CD8-positive, alpha-beta memory T cell (primary cell): ENCODE measurements at regions not wholly inside any gene's neighbourhood (a gene's known extent, or its start where the extent isn't known, plus 50 kb on each side); places are given as distances from the start of the nearest gene placed in this dataset.
"Not testable (repeated sequence)": the region's sequence is repeated elsewhere in the genome, so short reads cannot be mapped to it uniquely, and the experiment has no call there.

Experiments
- CTCF ChIA-PET: fragments of 350-600 bp; sonication (Branson Sonifier 250); formaldehyde crosslinking; loops from one replicate; lab custom pipeline; 2021; ENCODE audit warnings: antibody characterized with exemption; lab: Charles Lee
- POLR2A ChIA-PET: fragments of 350-600 bp; sonication (Branson Sonifier 250); formaldehyde crosslinking; loops from one replicate; lab custom pipeline; 2021; ENCODE audit warnings: antibody characterized with exemption; lab: Charles Lee
- DNase-seq, 5 donors: peaks; one replicate each; pipeline versions ENCODE4 v3.0.0 to v3.0.0-alpha.2; 2020 to 2022; ENCODE audit warnings: mixed read lengths in 1 of 5
- H3K27ac ChIP-seq: one replicate; pipeline ENCODE4 v1.7.0; 2013; ENCODE audit warnings: low read depth, mild to moderate bottlenecking, low read length, moderate library complexity
- H3K27me3 ChIP-seq: 2 replicates; pipeline ENCODE4 v1.7.0; 2013; ENCODE audit warnings: low read length, mild to moderate bottlenecking; ENCODE audit not compliant: insufficient read depth, poor library complexity, severe bottlenecking
- H3K36me3 ChIP-seq: 2 replicates; pipeline ENCODE4 v1.7.0; 2013; ENCODE audit warnings: mild to moderate bottlenecking, low read length, moderate library complexity; ENCODE audit not compliant: insufficient read depth
- H3K4me1 ChIP-seq: 2 replicates; pipeline ENCODE4 v1.7.0; 2013; ENCODE audit warnings: mild to moderate bottlenecking, low read length, moderate library complexity; ENCODE audit not compliant: insufficient read depth
- H3K4me3 ChIP-seq: 2 replicates; pipeline ENCODE4 v1.7.0; 2013; ENCODE audit warnings: mild to moderate bottlenecking, low read length
- H3K9me3 ChIP-seq: 2 replicates; pipeline ENCODE4 v1.7.0; 2013; ENCODE audit warnings: mild to moderate bottlenecking, low read length
- H3K27ac Mint-ChIP-seq, 8 donors: one replicate each; pipeline ENCODE4 v1.8.0; 2020 to 2021; ENCODE audit warnings: mixed read lengths in 8 of 8, mild to moderate bottlenecking in 6 of 8, inconsistent platforms in 3 of 8, moderate library complexity in 3 of 8
- H3K27me3 Mint-ChIP-seq, 2 donors: one replicate each; pipeline ENCODE4 v1.8.0; 2020 to 2021; ENCODE audit warnings: mixed read lengths in 2 of 2, mild to moderate bottlenecking in 1 of 2, moderate library complexity in 1 of 2
- H3K36me3 Mint-ChIP-seq, 3 donors: one replicate each; pipeline ENCODE4 v1.8.0; 2020 to 2021; ENCODE audit warnings: mixed read lengths in 3 of 3, inconsistent platforms in 1 of 3, mild to moderate bottlenecking in 1 of 3
- H3K4me1 Mint-ChIP-seq, 3 donors: one replicate each; pipeline ENCODE4 v1.8.0; 2020 to 2021; ENCODE audit warnings: mixed read lengths in 3 of 3, inconsistent platforms in 1 of 3, mild to moderate bottlenecking in 1 of 3
- H3K4me3 Mint-ChIP-seq, 7 donors: one replicate each; pipeline ENCODE4 v1.8.0; 2020 to 2021; ENCODE audit warnings: mixed read lengths in 7 of 7, mild to moderate bottlenecking in 6 of 7, moderate library complexity in 4 of 7, inconsistent platforms in 2 of 7
- H3K9me3 Mint-ChIP-seq, 5 donors: one replicate each; pipeline ENCODE4 v1.8.0; 2020 to 2022; ENCODE audit warnings: mixed read lengths in 5 of 5, mild to moderate bottlenecking in 3 of 5, moderate library complexity in 2 of 5, inconsistent platforms in 1 of 5

DNA sequence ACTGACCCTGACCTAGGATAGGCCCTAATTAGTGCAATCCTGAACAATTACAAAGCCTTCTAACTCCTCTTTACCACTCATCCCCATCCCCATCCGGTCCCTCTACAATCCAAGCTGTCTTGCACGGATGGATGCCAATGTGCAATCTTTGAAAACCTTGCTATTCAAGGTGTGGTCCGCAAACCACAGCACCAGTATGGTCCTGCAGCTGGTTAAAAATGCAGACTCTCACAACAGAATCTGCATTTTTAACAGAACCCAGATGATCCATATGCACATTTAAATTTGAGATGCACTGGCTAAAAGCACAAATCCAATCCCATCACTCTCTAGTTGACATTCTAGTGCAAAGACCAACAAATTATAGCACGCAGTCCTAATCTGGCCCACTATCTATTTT lies 230.6 kb upstream of the KRR1 start:
- Mint-ChIP-seq H3K4me3 (no peak overlapping the region), H3K36me3 (no peaks in the 10 kb centered on the region), H3K9me3 (no peaks in the 10 kb centered on the region), H3K27ac (no peak overlapping the region), H3K27me3 (peaks cover 0 to 13% of the 10 kb centered on the region in 2 donors), H3K4me1 (peaks cover 0 to 7% (median 0%) of the 10 kb centered on the region in 3 donors)
- no peak for DNase-seq
- no peaks in the 10 kb centered on the region for H3K27me3 ChIP-seq
- ChIA-PET POLR2A (no interaction called here), CTCF (no interaction called here)
- no peak overlapping the region for H3K4me3 ChIP-seq
- H3K36me3 ChIP-seq: no peaks in the 10 kb centered on the region
- no peak overlapping the region for H3K27ac ChIP-seq
- no peaks in the 10 kb centered on the region for H3K4me1 ChIP-seq
- H3K9me3 ChIP-seq: no peaks in the 10 kb centered on the region

DNA sequence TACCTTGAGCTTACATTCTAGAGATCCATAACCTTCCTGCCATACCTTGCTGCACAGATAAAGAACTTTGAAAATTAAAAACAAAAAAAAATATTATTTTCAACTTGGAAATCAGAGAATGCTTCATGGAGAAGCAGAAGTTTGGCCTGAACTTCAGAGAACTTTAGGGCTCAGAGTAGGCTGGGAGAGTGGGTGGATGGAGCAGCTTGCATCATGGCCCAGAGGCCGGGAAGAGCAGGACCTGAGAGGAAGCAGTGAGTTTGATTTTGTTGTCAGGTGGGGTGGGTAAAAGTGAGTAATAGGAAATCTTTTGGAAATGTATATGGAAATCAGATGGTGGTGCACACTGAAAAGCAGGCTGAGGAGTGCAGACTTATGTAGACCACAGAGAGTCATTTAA lies 228.5 kb upstream of the KRR1 start:
- H3K4me1 Mint-ChIP-seq: peaks cover 0 to 7% (median 0%) of the 10 kb centered on the region in 3 donors
- H3K9me3 Mint-ChIP-seq: no peaks in the 10 kb centered on the region
- H3K36me3 ChIP-seq: no peaks in the 10 kb centered on the region
- peaks cover 0 to 13% of the 10 kb centered on the region in 2 donors for H3K27me3 Mint-ChIP-seq
- no peak overlapping the region for H3K27ac ChIP-seq
- POLR2A ChIA-PET: no interaction called here
- no peak for DNase-seq
- H3K4me3 Mint-ChIP-seq: no peak overlapping the region
- no peaks in the 10 kb centered on the region for H3K36me3 Mint-ChIP-seq
- H3K27ac Mint-ChIP-seq: no peak overlapping the region
- no peak overlapping the region for H3K4me3 ChIP-seq
- no peaks in the 10 kb centered on the region for H3K4me1 ChIP-seq
- no peaks in the 10 kb centered on the region for H3K27me3 ChIP-seq
- H3K9me3 ChIP-seq: no peaks in the 10 kb centered on the region
- CTCF ChIA-PET: no interaction called here

DNA sequence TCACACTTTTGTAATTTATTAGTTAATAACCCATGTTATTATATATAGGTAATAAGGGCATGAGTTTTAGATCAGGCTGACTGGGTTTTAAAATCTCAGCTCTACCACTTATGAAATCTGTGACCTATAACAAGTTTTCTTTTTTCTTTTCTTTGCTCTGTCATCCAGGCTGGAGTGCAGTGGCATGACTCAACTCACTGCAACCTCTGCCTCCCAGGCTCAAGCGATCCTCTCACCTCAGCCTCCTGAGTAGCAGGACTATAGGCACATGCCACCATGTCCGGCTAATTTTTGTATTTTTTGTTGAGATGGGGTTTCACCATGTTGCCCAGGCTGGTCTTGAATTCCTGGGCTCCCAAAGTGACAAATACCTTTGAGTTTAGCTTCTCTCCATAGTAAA lies 227.7 kb upstream of the KRR1 start:
- H3K9me3 ChIP-seq, H3K36me3 ChIP-seq, H3K4me3 ChIP-seq, H3K36me3 Mint-ChIP-seq, POLR2A ChIA-PET, H3K4me3 Mint-ChIP-seq, H3K9me3 Mint-ChIP-seq, H3K4me1 Mint-ChIP-seq, H3K27ac ChIP-seq, H3K27me3 ChIP-seq, H3K27me3 Mint-ChIP-seq, H3K4me1 ChIP-seq, CTCF ChIA-PET, H3K27ac Mint-ChIP-seq, DNase-seq: not testable (repeated sequence)

DNA sequence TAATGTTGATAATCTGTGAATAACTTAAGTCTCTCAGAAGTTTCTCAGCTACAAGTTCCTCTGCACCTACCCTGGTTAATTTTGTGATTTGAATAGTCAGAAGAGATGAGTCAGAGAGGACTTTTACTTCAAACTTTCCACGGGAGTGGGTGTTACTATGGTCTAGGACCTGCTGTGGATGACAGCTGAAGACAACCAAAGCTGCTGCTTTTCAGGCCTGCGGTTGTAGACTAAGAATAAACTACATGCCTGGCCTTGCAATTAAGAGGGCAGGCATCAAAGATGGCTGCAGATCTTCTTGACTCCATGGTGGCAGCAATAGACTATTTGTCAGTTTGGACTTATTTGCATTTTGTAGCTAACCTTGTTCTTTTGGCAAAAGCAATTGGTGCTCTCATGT lies 227.1 kb upstream of the KRR1 start:
- DNase-seq: no peak
- POLR2A ChIA-PET: no interaction called here
- H3K4me3 Mint-ChIP-seq: no peak overlapping the region

DNA sequence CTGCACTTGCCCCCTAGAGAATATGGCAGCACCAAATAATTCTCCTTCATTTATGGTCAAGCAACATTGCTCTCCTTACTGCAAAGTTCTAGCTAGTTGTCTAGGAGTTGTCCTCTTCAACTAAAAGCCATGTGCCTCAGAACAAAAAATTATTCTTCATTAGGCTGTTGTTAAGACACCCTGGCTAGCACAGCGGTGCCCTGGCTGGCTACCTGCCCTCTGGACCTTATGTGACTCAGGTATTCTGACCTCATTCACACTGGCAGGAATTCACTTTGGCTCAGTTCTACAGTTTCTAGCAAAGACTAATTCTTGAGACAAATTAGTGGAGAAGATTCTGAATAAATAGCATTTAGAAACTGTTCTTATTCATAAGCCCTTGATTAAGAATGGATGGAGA lies 224.4 kb upstream of the KRR1 start:
- Mint-ChIP-seq H3K9me3 (no peaks in the 10 kb centered on the region), H3K4me3 (no peak overlapping the region), H3K27ac (no peak overlapping the region), H3K36me3 (no peaks in the 10 kb centered on the region), H3K27me3 (peaks cover 0 to 2% of the 10 kb centered on the region in 2 donors), H3K4me1 (peaks cover 0 to 7% (median 0%) of the 10 kb centered on the region in 3 donors)
- POLR2A ChIA-PET: no interaction called here
- Histone ChIP-seq H3K27me3 (no peaks in the 10 kb centered on the region), H3K36me3 (no peaks in the 10 kb centered on the region), H3K27ac (no peak overlapping the region), H3K9me3 (no peaks in the 10 kb centered on the region), H3K4me1 (no peaks in the 10 kb centered on the region), H3K4me3 (no peak overlapping the region)
- CTCF ChIA-PET: interaction anchor here (1.0 kb wide), 1 partner anchor 11 kb away, joined by 3 read pairs; no protein-coding TSS in a partner anchor
- DNase-seq: no peak

More for the DNA sequence above, 227.1 kb upstream of the KRR1 start:
- peaks cover 0 to 7% (median 0%) of the 10 kb centered on the region in 3 donors for H3K4me1 Mint-ChIP-seq
- H3K4me3 ChIP-seq: no peak overlapping the region
- H3K9me3 Mint-ChIP-seq: no peaks in the 10 kb centered on the region
- peak overlapping the region in 1 of 8 donors; percentile 13 for H3K27ac Mint-ChIP-seq
- H3K27me3 Mint-ChIP-seq: peaks cover 0 to 7% of the 10 kb centered on the region in 2 donors
- H3K9me3 ChIP-seq: no peaks in the 10 kb centered on the region
- no peaks in the 10 kb centered on the region for H3K4me1 ChIP-seq
- CTCF ChIA-PET: no interaction called here
- no peaks in the 10 kb centered on the region for H3K27me3 ChIP-seq
- no peak overlapping the region for H3K27ac ChIP-seq
- H3K36me3 Mint-ChIP-seq: no peaks in the 10 kb centered on the region
- no peaks in the 10 kb centered on the region for H3K36me3 ChIP-seq

DNA sequence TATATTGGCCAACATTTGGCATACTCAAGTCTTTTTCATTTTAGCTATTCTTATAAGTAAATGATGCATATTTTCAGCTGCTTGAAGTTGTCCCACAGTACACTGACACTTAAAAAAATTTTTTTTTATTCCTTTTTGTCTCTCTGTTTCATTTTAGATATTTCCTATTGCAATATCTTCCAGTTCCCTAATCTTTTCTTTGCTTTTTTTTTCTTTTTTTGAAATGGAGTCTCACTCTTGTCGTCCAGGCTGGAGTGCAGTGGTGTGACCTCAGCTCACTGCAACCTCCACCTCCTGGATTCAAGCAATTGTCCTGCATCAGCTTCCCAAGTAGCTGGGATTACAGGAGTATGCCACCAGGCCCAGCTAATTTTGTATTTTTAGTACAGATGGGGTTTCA lies 217.4 kb upstream of the KRR1 start:
- Histone ChIP-seq H3K27ac (no peak overlapping the region), H3K9me3 (no peaks in the 10 kb centered on the region), H3K27me3 (no peaks in the 10 kb centered on the region), H3K4me1 (no peaks in the 10 kb centered on the region), H3K36me3 (no peaks in the 10 kb centered on the region), H3K4me3 (no peak overlapping the region)
- H3K4me1 Mint-ChIP-seq: no peaks in the 10 kb centered on the region
- POLR2A ChIA-PET: interaction anchor here (0.6 kb wide), 1 partner anchor 101 kb away, joined by 4 read pairs; no protein-coding TSS in a partner anchor
- peaks cover 2 to 5% of the 10 kb centered on the region in 2 donors for H3K27me3 Mint-ChIP-seq
- DNase-seq: no peak
- no peak overlapping the region for H3K4me3 Mint-ChIP-seq
- H3K36me3 Mint-ChIP-seq: no peaks in the 10 kb centered on the region
- no peaks in the 10 kb centered on the region for H3K9me3 Mint-ChIP-seq
- no peak overlapping the region for H3K27ac Mint-ChIP-seq
- CTCF ChIA-PET: no interaction called here

DNA sequence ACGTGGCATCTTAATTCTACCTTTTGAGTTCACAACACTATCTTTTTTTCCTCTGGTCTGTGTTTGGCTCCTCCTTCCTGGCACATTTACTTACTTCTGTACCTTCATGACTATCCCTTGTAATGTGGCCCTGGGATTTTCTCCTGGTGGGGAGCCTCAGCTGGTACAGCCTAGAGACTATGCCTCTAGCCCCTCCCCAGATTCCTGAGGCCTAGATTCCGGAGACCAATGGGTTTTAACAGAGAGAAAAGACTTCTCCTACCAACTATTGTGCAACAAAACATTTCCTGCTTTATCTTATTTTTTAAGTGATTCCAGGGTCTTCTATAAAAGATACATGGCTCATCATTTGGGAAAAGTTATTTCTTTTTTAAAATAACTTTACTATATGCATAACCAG lies 216.2 kb upstream of the KRR1 start:
- no peak for DNase-seq
- H3K9me3 ChIP-seq: no peaks in the 10 kb centered on the region
- no peak overlapping the region for H3K4me3 ChIP-seq
- POLR2A ChIA-PET: no interaction called here
- Mint-ChIP-seq H3K9me3 (no peaks in the 10 kb centered on the region), H3K4me3 (no peak overlapping the region), H3K36me3 (no peaks in the 10 kb centered on the region), H3K27me3 (peaks cover 0 to 5% of the 10 kb centered on the region in 2 donors), H3K4me1 (peaks cover 10% of the 10 kb centered on the region in 3 donors), H3K27ac (no peak overlapping the region)
- H3K4me1 ChIP-seq: peaks cover 9% of the 10 kb centered on the region
- no peaks in the 10 kb centered on the region for H3K27me3 ChIP-seq
- H3K27ac ChIP-seq: no peak overlapping the region
- CTCF ChIA-PET: no interaction called here
- no peaks in the 10 kb centered on the region for H3K36me3 ChIP-seq

DNA sequence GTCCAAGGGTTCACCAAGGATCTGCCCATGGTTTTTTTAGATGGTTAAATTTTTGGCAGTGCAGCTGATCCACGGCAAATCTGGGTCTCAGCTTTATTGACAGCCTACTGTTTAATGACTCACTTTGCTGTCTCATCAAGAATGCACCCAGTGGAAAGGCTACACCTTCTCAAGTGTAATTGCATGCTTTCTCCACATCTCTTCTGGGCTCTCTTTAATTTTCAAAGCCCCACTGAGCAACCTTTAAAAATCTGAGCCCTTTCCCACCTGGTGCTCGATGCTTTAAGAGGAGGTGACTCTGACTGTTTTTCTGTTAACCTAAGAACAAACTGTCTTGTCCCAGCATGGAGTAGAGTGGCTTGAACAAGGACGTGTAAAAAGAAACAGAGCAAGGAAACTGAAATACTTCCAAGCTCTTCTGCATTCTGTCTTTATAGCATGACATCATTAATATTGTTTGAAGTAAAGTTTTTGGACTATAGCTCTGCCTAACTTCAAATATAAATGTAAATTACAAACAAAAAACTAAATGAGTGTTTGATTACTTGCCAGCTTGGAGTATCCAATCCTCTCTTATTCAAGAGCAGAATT lies 214.2 kb upstream of the KRR1 start:
- Mint-ChIP-seq H3K27me3 (peaks cover 0 to 5% of the 10 kb centered on the region in 2 donors), H3K9me3 (no peaks in the 10 kb centered on the region), H3K4me3 (no peak overlapping the region), H3K36me3 (no peaks in the 10 kb centered on the region), H3K27ac (no peak overlapping the region), H3K4me1 (peaks cover 19 to 30% (median 27%) of the 10 kb centered on the region in 3 donors)
- no peak for DNase-seq
- ChIA-PET POLR2A (no interaction called here), CTCF (interaction anchor here (1.6 kb wide), 1 partner anchor 11 kb away, joined by 3 read pairs; no protein-coding TSS in a partner anchor)
- H3K4me3 ChIP-seq: no peak overlapping the region
- H3K4me1 ChIP-seq: peaks cover 17% of the 10 kb centered on the region
- H3K36me3 ChIP-seq: no peaks in the 10 kb centered on the region
- no peak overlapping the region for H3K27ac ChIP-seq
- H3K27me3 ChIP-seq: no peaks in the 10 kb centered on the region
- H3K9me3 ChIP-seq: no peaks in the 10 kb centered on the region
